PC-9 (cell line): ENCODE measurements at regions not wholly inside any gene's neighbourhood (a gene's known extent, or its start where the extent isn't known, plus 50 kb on each side); places are given as distances from the start of the nearest gene placed in this dataset.

Source experiments
- BruUV-seq: library from RNA; stranded (reverse); fragments of 400-500 nt; replicated peaks from 2 replicates; lab custom pipeline; 2021; lab: Mats Ljungman, UMichigan
- CTCF ChIA-PET: fragments of 300-600 bp; sonication (Branson Sonifier 250); formaldehyde crosslinking; loops from one replicate; lab custom pipeline; 2022; ENCODE audit warnings: antibody characterized with exemption; lab: Charles Lee
- POLR2A ChIA-PET: fragments of 300-600 bp; sonication (Branson Sonifier 250); formaldehyde crosslinking; loops from one replicate; lab custom pipeline; 2022; ENCODE audit warnings: antibody characterized with exemption; ENCODE audit not compliant: unreplicated experiment; lab: Charles Lee
- DNase-seq, 2 experiments: peaks; one replicate each; pipeline versions ENCODE4 v3.0.0 to v3.0.0-alpha.2; 2015 to 2022; ENCODE audit warnings: mixed read lengths in 1 of 2
- H2AFZ ChIP-seq: fragments of 200-600 bp; sonication (generic); 2 replicates; pipeline ENCODE4 v1.8.1; 2017; ENCODE audit warnings: antibody characterized with exemption
- H3F3A ChIP-seq: fragments of 200-600 bp; sonication (generic); 2 replicates; pipeline ENCODE4 v1.8.1; 2017; ENCODE audit warnings: antibody characterized with exemption, mild to moderate bottlenecking, low read depth; ENCODE audit not compliant: insufficient read depth
- H3K27ac ChIP-seq: fragments of 200-600 bp; sonication (generic); 2 replicates; pipeline ENCODE4 v1.6.1; 2016; ENCODE audit warnings: mixed run types
- H3K27me3 ChIP-seq: fragments of 200-600 bp; sonication (generic); 2 replicates; pipeline ENCODE4 v1.6.1; 2016; ENCODE audit warnings: low read depth, mixed run types; ENCODE audit not compliant: insufficient read depth
- H3K36me3 ChIP-seq: fragments of 200-600 bp; sonication (generic); 2 replicates; pipeline ENCODE4 v1.6.1; 2016; ENCODE audit warnings: low read depth, mixed run types
- H3K4me1 ChIP-seq: fragments of 200-600 bp; sonication (generic); replicated peaks from 2 replicates; pipeline ENCODE4 v1.6.1; 2016; ENCODE audit warnings: mixed run types; ENCODE audit not compliant: insufficient read depth
- H3K4me2 ChIP-seq: fragments of 200-600 bp; sonication (generic); 2 replicates; pipeline ENCODE4 v1.6.1; 2017; ENCODE audit warnings: mixed run types
- H3K4me3 ChIP-seq: fragments of 200-600 bp; sonication (generic); 2 replicates; pipeline ENCODE4 v1.6.1; 2016; ENCODE audit warnings: mixed run types
- H3K79me2 ChIP-seq: fragments of 200-600 bp; sonication (generic); 2 replicates; pipeline ENCODE4 v1.6.1; 2017; ENCODE audit warnings: low read depth, mixed run types
- H3K9me2 ChIP-seq: fragments of 200-600 bp; sonication (generic); 2 replicates; pipeline ENCODE4 v1.8.1; 2017; ENCODE audit warnings: mild to moderate bottlenecking; ENCODE audit not compliant: insufficient read depth
- H3K9me3 ChIP-seq: fragments of 200-600 bp; sonication (generic); 2 replicates; pipeline ENCODE4 v1.8.1; 2016; ENCODE audit warnings: low read depth; ENCODE audit not compliant: insufficient read depth
- H4K20me1 ChIP-seq: fragments of 200-600 bp; sonication (generic); 2 replicates; pipeline ENCODE4 v1.8.1; 2017; ENCODE audit not compliant: insufficient read depth
- EZH2 ChIP-seq: fragments of 200-600 bp; sonication (generic); IDR thresholded peaks from 2 replicates; pipeline ENCODE4 v1.8.0; 2017; ENCODE audit warnings: antibody characterized with exemption, low read depth
- intact Hi-C: fragments of 100-400 bp; cut with micrococcal nuclease; formaldehyde crosslinking; loops from one replicate; pipeline ENCODE4 v1.10.0; 2022; ENCODE audit not compliant: unreplicated experiment
- TF ChIP-seq, protein P1 (sequence below): fragments of 200-600 bp; sonication (generic); conservative IDR thresholded peaks from 2 replicates; pipeline ENCODE4 v1.6.1; 2017; ENCODE audit warnings: mixed run types, antibody characterized with exemption, mild to moderate bottlenecking, moderate library complexity

GRCh38 chr21:35345954-35346353 is 296.9 kb upstream of the RUNX1 start:
- Histone ChIP-seq H3K27ac (no peak overlapping the region), H3K9me3 (no peaks in the 10 kb centered on the region), H3K4me2 (no peak overlapping the region), H3K4me1 (no peaks in the 10 kb centered on the region), H3K9me2 (no peaks in the 10 kb centered on the region), H3K27me3 (no peaks in the 10 kb centered on the region), H3K4me3 (no peak overlapping the region), H2AFZ (no peak overlapping the region), H4K20me1 (no peaks in the 10 kb centered on the region), H3F3A (no peaks in the 10 kb centered on the region), H3K79me2 (no peaks in the 10 kb centered on the region), H3K36me3 (no peaks in the 10 kb centered on the region)
- POLR2A ChIA-PET: no interaction called here
- no peak for DNase-seq
- intact Hi-C loops: no loop called here
- TF ChIP-seq, protein P1, sequence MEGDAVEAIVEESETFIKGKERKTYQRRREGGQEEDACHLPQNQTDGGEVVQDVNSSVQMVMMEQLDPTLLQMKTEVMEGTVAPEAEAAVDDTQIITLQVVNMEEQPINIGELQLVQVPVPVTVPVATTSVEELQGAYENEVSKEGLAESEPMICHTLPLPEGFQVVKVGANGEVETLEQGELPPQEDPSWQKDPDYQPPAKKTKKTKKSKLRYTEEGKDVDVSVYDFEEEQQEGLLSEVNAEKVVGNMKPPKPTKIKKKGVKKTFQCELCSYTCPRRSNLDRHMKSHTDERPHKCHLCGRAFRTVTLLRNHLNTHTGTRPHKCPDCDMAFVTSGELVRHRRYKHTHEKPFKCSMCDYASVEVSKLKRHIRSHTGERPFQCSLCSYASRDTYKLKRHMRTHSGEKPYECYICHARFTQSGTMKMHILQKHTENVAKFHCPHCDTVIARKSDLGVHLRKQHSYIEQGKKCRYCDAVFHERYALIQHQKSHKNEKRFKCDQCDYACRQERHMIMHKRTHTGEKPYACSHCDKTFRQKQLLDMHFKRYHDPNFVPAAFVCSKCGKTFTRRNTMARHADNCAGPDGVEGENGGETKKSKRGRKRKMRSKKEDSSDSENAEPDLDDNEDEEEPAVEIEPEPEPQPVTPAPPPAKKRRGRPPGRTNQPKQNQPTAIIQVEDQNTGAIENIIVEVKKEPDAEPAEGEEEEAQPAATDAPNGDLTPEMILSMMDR: no peak
- TF ChIP-seq EZH2: no peak
- no TSS peak for BruUV-seq
- CTCF ChIA-PET: no interaction called here

DNA sequence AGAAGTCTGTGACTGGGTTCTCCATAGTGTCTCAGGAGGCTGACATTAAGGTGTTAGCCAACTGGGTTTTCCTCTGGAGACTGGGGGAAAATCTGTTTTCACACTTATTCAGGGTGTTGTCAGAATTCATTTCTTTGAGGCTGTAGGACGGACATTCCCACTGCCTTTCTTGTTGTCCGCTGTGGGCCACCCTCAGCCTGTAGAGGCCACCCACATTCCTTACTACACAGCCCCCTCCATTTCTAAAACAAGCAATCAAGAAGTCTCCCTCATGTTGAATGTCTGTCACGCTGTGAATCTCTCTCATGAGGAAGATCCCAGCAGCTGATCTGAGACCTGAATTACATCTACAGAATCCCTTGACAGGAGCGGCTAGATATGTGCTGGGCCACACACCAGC is 295.5 kb upstream of the RUNX1 start:
- TF ChIP-seq EZH2: no peak
- TF ChIP-seq, protein P1: no peak
- Histone ChIP-seq H3K36me3 (no peaks in the 10 kb centered on the region), H3K27ac (no peak overlapping the region), H3K27me3 (no peaks in the 10 kb centered on the region), H4K20me1 (no peaks in the 10 kb centered on the region), H3K79me2 (no peaks in the 10 kb centered on the region), H3F3A (no peaks in the 10 kb centered on the region), H2AFZ (no peak overlapping the region), H3K4me2 (no peak overlapping the region), H3K4me3 (no peak overlapping the region), H3K4me1 (no peaks in the 10 kb centered on the region), H3K9me3 (no peaks in the 10 kb centered on the region), H3K9me2 (no peaks in the 10 kb centered on the region)
- POLR2A ChIA-PET: no interaction called here
- CTCF ChIA-PET: no interaction called here
- no TSS peak for BruUV-seq
- intact Hi-C loops: no loop called here
- no peak for DNase-seq

GRCh38 chr21:35343046-35343819 is 294.1 kb upstream of the RUNX1 start:
- H3K79me2 ChIP-seq: no peaks in the 10 kb centered on the region
- TF ChIP-seq EZH2: no peak
- TF ChIP-seq, protein P1: no peak
- no peak overlapping the region for H3K27ac ChIP-seq
- no peaks in the 10 kb centered on the region for H3K27me3 ChIP-seq
- no peak overlapping the region for H2AFZ ChIP-seq
- H3K36me3 ChIP-seq: no peaks in the 10 kb centered on the region
- H3K9me3 ChIP-seq: no peaks in the 10 kb centered on the region
- no peaks in the 10 kb centered on the region for H3K4me1 ChIP-seq
- ChIA-PET POLR2A (no interaction called here), CTCF (no interaction called here)
- no peaks in the 10 kb centered on the region for H4K20me1 ChIP-seq
- no peak overlapping the region for H3K4me2 ChIP-seq
- BruUV-seq: no TSS peak
- DNase-seq: no peak
- no peaks in the 10 kb centered on the region for H3K9me2 ChIP-seq
- no peaks in the 10 kb centered on the region for H3F3A ChIP-seq
- H3K4me3 ChIP-seq: no peak overlapping the region
- intact Hi-C loops: no loop called here
